Cardiac septum (tissue), 1 donor: ENCODE measurements at regions not wholly inside any gene's neighbourhood (a gene's known extent, or its start where the extent isn't known, plus 50 kb on each side); places are given as distances from the start of the nearest gene placed in this dataset.
"Not testable (repeated sequence)": the region's sequence is repeated elsewhere in the genome, so short reads cannot be mapped to it uniquely, and the experiment has no call there.

Experiments used
- DNase-seq: peaks from one replicate; pipeline ENCODE4 v3.0.0-alpha.2; 2020; ENCODE audit warnings: low spot score
- intact Hi-C: fragments of 100-400 bp; cut with DNase I; formaldehyde crosslinking; loops from one replicate; pipeline ENCODE4 v1.14.0; 2022
- donor health status: DM: no; HTN: no; CAD: no.

DNA sequence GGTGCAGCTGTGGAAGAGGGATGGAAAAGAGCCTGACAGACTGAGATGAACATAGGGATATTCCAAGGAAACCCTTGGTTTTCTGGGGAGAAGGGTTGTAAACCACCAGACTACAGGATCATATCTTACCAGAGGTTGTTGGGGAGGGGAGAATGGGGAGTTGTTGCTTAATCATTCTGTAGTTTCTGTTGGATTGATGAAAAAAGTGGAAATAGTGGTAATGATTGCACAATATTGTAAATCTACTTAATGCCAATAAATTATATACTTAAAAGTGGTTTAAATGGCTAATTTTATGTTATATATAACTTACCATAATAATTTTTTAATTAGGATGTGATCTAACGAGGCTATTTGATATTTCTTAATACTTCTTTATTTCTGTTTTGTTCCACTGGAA is 800.9 kb downstream of the BCL11A start:
- intact Hi-C loops: no loop called here

DNA sequence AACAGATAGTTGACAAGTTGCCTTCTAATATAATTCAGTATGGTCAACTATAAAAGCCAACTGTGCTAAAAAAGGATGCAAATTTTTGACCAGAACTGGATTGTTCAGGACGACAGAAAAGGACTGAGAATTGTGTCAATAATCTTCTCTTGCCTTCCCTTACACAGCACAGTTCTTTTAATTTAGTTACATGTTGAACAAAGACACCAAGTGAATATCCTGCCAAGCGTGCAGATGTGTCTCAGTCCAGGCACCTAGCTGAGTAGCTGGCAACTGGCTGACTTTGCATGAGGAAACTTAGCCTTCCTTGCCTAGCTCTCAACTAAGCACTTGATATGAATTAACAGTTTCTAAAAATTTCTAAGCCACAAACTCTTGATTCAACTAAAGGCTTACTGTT is 801.4 kb downstream of the BCL11A start:
- no peak for DNase-seq
- intact Hi-C loops: no loop called here

More for the DNA sequence above, 800.9 kb downstream of the BCL11A start:
- no peak for DNase-seq

DNA sequence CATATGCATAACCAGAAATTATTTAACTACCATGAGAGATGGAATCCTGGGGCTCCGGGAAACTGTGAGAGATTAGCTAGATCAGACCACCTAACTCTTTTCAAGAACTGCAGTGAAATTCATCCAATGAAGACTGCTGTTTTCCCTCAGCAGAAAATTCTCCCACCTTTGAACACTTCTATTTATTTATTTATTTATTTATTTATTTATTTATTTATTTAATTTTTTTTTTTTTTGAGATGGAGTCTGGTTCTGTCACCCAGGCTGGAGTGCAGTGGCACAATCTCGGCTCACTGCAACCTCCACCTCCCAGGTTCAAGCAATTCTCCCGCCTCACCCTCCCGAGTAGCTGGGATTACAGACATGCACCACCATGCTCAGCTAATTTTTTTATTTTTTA is 802.2 kb downstream of the BCL11A start:
- DNase-seq, intact Hi-C loops: not testable (repeated sequence)

DNA sequence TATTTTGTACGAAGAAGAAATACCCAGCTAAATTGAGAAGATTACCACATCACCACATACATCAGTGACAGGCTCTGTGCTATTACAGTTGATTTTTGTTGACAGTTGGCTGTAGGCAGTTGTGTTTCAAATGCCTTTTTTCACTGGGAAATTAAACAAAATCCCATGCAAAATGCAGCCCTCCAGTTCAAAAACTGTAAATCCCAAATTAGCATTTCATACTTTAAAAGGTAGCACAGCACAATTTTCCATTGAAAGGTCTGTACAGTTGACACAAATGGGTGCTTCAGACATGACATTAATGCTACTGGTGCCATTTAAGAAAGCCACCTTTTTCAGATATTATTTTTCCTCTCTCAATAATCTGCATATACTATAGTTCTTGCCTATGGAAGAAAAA is 807.2 kb downstream of the BCL11A start:
- intact Hi-C loops: no loop called here

DNA sequence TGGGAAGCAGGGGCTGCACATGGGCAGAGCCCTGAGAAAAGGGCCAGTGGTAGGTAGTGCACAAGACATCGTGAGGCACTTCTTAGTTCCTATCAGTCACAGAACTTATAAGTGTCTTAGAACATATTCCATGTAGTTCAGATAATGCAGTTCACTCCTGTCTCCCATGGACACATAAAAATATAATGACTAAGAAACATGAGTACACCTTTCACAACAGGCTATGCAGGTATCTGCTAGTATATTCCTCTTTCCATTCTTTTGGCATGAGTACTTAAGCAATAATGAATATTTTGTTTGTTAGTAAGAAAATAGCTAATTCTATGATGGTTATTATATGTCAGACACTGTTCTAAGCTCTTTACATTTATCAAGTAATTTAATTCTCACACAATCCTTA is 808.4 kb downstream of the BCL11A start:
- no peak for DNase-seq
- intact Hi-C loops: no loop called here

More for the DNA sequence above, 807.2 kb downstream of the BCL11A start:
- no peak for DNase-seq

DNA sequence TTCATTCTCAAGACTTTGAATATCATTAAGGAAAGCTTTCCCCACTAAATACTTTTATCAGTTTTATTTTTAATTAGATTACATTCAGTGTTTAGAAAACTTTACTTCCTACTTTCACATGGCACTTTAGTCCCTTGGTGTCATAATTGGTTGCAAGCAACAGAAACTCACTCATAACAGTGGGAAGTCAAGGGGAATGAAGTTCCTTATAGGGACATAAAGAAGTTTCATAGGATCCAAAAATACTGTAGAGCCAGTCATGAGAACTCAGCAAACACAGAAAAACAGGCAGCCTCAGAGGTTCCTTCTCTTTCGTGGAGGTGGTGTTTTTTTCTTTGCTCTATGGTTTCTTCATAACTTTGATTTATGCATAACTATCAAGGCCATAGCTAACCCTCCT is 809.0 kb downstream of the BCL11A start:
- no peak for DNase-seq
- intact Hi-C loops: no loop called here

DNA sequence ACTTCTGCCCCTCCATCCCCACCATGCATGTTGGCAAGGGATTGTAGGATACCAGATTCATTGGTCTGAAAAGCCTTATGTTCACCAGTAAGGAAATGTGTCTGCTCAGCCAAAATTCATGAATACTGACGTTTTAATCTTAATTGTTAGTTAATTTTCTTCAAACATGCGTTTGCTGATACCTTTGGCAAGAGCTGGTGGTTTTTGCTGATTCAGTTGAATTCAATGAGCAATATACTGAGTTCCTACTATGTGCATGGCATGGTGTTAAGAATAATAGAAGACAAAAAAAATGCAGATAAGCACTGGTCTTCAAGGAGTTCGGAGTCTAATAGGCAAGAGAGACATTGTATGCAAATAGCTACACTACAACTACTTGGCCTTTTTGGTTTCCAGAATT is 811.6 kb downstream of the BCL11A start:
- intact Hi-C loops: no loop called here
- no peak for DNase-seq

DNA sequence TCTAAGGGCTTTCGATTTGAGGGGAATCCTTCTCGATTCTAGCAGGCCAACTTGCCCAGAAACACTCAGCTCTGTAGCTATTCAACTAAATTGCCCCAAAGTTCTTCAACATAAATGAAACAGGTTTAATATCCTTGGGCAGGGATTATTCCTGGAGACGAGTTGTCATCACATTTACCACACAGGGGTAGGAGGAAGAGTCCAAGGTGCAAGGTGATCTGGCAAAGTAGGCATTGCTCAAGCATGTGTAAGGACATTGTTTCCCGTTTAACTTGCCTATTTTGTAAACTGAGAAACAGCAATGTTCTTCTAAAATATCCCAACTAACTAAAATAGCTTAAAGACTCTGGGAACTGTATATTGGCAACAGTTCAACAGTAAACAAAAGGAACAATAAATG is 814.3 kb downstream of the BCL11A start:
- intact Hi-C loops: no loop called here
- no peak for DNase-seq

DNA sequence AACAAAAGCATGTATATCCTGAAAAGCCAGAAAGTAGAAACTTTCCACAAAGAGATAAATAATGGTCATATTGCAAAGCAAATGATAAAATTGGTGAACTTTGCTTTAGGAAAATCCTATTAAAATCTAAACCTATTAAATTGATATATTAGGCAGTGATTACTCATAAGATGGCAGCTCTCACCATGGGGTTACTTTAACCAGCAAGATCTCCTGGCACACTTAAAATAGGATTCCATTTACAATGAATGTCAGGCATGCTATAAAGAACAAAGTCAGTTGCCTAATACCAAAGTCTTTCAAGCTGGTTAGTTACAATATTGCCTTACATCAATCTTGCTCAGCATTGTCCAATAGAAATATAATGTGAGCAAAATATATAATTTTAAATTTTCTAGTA is 816.2 kb downstream of the BCL11A start:
- no peak for DNase-seq
- intact Hi-C loops: no loop called here

DNA sequence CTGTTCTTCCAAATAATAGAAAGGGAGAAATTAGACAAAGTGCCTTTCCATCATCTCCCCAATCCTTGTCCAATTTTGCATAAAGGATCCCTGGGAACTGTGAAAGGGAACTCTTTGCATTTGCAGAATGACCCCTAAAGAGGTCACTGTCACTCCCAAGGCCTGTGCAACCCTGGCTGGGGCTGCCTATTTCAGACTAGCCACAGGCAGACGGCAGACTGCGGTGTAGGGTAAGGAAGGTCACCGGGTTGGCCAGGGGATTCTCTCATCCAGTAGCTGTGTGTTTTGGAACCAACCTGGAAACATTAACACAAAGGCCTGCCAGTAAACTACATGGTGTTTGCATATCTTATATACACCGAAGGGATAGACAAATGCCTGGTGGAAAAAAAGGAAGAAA is 818.7 kb downstream of the BCL11A start:
- intact Hi-C loops: no loop called here
- no peak for DNase-seq

DNA sequence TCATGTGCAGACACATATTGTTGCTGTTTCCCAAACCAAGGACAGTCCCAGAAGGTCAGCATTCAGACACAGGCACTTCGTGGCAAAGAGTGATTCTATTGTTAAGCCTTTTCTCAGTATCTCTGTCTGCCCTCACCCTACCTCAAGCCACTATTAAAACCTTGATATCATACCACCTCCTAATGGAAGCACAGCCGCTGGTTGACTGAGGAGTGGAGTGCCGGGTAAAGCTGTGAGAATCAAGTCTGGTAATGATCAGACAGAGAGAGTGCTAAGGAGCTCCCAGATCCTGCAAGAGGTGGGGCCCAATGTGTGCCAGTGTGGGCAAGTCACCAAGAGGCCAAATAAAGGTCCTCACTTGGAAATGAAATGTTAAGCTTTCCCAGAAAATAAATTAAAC is 819.5 kb downstream of the BCL11A start:
- no peak for DNase-seq
- intact Hi-C loops: no loop called here

DNA sequence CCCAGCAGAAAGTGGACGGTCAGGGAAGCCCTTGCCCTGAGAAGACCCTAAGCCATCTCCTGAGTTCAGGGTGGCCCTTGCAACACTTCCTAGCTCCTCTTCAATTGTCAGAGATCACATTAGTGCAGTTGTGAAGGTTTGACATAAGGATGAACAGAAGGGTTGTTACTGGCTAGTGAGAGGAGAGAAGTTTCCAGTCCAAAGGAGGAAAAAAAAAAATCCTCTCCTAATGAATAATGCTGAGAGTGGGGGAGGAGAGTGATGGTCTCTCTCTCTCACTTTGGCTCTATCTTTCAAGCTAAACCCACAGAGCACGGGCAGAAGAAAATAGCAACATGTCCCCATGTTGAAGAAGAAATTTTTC is 819.9 kb downstream of the BCL11A start:
- intact Hi-C loops: no loop called here
- no peak for DNase-seq

DNA sequence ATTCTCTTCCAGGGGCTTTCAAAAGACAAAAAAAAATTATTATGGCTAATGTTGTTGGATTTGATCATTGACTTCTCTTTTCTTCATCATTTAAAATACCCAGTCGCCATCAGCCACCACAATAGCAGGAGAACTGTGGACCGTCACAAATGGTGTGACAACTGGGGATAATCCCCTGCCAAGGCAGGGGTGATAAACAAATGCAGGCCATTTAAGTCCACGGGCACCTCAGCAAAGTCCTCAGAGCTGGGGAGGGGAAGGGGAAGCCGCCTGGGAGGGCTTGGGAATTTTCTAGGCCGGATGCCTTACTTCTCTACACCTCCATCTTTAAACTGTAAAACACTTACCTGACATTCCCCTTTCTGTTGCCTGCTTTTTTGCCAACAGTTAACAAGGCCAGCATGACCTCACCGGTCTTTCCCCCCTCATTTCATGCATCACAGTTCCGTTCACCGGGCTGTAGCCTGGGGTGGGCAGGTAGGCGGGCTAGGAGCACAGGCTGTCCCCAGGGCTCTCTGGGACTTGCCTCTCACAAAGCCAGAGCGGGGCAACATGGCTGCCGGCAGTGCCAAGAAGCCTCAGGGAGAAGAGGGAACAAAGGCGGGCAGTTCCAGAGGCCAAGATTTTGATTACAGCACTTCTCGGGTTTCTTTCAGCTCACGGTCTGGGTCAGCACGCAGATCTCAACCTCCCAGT is 820.4 kb downstream of the BCL11A start:
- intact Hi-C loops: no loop called here

DNA sequence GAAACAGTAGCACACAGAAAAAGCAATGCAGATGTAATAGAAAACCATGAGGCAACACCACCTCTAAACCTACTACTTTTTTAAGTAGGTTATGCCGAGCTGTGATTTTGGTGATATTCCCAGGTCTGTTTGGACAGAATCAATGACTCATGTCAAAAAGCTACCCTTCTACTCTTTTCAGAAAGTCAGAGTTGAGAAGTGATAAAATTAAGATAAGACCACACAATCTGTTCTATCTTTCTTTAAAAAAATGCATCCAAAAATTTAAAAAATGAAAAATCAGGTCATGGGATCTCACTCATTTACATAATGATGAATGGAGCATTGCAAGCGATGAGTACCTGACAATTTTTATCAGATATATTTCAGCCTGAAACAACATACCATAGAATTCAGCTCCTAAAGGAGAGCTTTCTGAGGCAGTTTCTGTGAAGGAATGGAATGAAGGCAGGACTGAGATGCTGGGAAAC is 826.3 kb downstream of the BCL11A start:
- intact Hi-C loops: no loop called here
- DNase-seq: no peak

More for the DNA sequence above, 820.4 kb downstream of the BCL11A start:
- no peak for DNase-seq

DNA sequence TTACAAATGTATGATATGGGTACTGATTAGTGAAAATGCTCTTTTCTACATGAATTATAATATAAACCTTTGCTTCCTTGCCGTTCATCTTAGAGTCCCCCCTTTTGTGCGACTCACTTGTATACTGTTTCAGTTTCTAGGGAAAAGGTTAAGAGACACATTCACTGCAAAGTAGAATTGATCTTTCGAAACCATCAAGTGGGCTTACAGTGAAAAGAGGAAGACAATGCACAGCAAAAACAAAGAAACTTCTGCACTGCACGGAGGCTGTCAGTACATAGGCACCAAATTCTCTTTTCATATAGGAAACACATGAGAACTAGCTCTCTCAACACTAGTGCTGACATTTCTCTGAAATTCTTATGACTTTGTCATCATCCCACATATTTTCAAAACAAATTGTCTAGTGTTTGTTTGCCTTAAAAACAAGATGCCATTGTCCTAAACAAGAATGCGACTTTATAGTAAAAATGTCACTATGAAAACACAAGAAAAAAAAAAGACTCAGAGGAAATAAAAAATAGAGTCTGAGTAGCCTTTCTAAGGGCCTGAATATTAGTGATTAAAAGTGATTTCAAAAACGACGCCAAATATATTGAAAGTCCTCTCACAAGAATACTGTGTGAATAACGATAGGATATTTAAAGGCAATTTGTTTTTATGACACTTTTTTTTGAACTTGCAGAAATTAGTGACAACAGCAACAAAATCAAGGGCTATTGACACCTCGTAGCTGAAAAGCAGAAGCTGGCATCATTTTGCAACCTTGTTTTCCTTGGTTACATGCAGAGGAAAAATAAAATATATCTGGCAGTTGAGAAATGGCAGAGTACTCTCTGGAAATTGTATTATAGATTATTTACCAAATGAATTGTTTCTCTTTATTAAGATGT is 827.0 kb downstream of the BCL11A start:
- intact Hi-C loops: no loop called here
- no peak for DNase-seq

DNA sequence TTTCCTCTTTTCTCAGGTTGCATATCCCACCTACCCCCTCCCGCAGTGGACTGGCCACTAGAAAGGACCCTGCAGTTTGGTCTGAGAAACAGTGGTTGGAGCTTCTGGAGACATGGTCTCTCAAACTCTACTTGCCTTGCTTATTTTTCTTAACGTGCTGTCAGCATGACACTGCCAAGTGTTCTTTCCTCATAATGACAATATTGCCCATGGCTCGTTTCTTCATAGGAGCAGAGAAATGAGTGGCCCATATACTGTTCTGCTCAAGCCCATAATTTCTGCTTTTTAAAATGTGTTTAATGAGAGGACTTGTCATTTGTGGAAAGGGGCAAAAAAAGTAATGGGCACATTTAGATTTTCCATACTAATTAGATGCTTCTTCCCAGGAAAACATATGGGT is 828.7 kb downstream of the BCL11A start:
- DNase-seq: no peak
- intact Hi-C loops: no loop called here

DNA sequence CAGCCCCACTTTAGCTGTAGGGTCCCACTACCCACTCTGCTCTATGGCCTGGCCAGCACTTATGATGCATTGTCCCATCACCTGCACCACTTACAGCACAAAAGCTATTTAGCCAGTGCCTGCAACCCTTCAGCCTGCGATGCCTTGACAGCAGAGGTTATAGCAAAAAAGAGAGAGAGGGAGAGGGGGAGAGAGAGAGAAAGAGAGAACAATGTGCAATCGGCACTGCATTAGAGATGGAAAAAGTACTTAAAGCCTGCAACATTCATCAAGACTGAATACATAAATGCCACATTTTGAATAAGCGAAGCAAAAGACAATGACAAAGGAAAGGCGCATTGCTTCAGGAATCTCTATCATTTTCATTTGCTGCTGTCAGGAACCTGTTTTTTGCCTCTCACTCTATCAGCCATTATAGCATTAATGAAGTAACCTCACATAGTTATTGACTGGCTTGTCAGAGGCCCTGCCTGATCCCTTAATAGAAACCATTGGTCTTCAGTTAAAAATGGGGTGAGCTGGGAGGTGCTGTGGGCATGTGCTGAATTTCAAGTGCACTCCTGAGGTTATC is 833.1 kb downstream of the BCL11A start:
- no peak for DNase-seq
- intact Hi-C loops: no loop called here

DNA sequence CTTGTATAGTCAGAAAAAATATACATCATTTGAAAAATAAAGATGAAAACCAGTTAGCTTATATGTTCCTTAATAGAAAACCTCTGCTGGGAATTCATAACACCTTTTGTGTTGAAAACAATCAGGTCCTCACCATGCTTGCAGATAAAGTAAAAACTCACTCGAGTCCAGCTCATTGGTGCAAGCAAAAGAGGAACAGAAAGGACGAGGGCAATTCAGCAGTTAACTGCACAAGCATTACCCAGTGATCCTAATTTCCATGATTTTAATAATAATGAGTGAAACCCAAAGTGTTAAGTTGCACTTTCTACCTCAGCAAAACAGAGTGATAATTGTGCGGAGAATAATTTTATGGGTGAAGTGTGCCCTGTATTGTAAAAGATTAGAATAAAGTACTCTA is 839.9 kb downstream of the BCL11A start:
- DNase-seq: no peak
- intact Hi-C loops: no loop called here

DNA sequence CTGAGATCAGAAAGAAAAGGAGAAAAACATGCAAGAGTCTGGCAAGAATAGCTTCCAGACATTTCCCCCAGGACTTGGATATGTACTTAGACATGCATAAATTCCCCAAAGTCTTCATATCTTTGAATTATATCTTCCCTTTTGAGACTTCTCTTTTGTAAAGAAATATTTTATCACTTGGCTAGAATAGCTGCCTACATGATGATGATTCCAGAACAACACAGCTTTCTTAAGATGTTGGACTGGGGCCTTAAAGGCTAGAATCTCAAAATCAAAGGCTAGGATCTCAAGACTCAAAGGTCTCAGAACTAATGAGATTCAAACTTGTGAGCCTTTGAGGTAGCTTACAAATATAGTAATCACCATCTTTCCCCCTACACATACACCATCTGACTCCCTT is 842.3 kb downstream of the BCL11A start:
- intact Hi-C loops: no loop called here
- no peak for DNase-seq

DNA sequence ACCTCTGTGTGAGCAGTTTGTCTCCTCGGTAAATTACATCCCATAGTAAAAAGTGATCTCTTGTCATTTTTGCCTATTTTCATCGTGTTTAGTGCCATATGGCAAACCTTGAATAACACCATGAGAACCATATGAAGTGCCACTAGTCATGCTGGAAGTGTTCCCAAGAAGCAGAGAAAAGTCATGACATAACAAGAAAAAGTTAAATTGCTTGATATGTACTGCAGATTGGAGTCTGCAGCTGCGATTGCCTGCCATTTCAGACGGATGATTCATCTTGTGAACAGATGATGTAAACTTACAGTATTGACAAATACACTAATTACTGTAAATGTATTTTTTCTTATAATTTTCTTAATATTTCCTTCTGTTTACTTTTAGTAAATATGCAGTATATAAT is 846.7 kb downstream of the BCL11A start:
- intact Hi-C loops: no loop called here
- no peak for DNase-seq

DNA sequence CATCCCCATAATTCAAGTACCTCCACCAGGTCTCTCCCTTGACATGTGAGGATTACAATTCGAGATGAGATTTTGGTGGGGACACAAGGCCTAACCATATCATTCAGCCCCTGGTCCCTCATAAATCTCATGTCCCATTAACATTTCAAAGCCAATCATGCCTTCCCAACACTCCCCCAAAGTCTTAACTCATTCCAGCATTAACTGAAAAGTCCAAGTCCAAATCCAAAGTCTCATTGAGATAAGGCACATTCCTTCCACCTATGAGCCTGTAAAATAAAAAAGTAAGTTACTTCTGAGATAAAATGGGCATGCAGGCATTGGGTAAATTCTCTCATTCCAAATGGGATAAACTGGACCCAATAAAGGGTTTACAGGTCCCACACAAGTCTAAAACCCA is 849.7 kb downstream of the BCL11A start:
- no peak for DNase-seq
- intact Hi-C loops: no loop called here
